Uterus (tissue), 3 donors: ENCODE measurements at regions not wholly inside any gene's neighbourhood (a gene's known extent, or its start where the extent isn't known, plus 50 kb on each side); places are given as distances from the start of the nearest gene placed in this dataset.
"Not testable (repeated sequence)": the region's sequence is repeated elsewhere in the genome, so short reads cannot be mapped to it uniquely, and the experiment has no call there.

Experiments used
- DNase-seq, 2 donors: peaks; one replicate each; pipeline ENCODE4 v3.0.0-alpha.2; 2019 to 2020
- H3K27ac ChIP-seq, 2 donors: fragments of 200-600 bp; sonication (generic); 1 replicate in 1 of 2; 2 replicates in 1 of 2; pipeline ENCODE4 v1.5.1; 2016 to 2018
- H3K27me3 ChIP-seq, 2 donors: fragments of 200-600 bp; sonication (generic); one replicate each; pipeline ENCODE4 v1.5.1; 2018 to 2019; ENCODE audit warnings: control low read depth in 1 of 2
- H3K36me3 ChIP-seq, 2 donors: fragments of 200-600 bp; sonication (generic); one replicate each; pipeline ENCODE4 v1.5.1; 2019; ENCODE audit warnings: control low read depth in 1 of 2
- H3K4me1 ChIP-seq, 2 donors: fragments of 200-600 bp; sonication (generic); one replicate each; pipeline ENCODE4 v1.5.1; 2018 to 2019; ENCODE audit warnings: control low read depth in 1 of 2
- H3K4me3 ChIP-seq, 2 donors: fragments of 200-600 bp; sonication (generic); 1 replicate in 1 of 2; 2 replicates in 1 of 2; pipeline ENCODE4 v1.5.1; 2018 to 2019; ENCODE audit warnings: mild to moderate bottlenecking in 1 of 2
- H3K9me3 ChIP-seq, 2 donors: fragments of 200-600 bp; sonication (generic); one replicate each; pipeline ENCODE4 v1.5.1; 2019; ENCODE audit warnings: control low read depth in 1 of 2
- POLR2A ChIP-seq, 2 donors: fragments of 450-650 bp; IDR thresholded peaks; one replicate each; pipeline ENCODE4 v1.6.1; 2016; ENCODE audit warnings: antibody characterized with exemption in 2 of 2, mild to moderate bottlenecking in 1 of 2, moderate library complexity in 1 of 2
- intact Hi-C: fragments of 100-400 bp; cut with DNase I; formaldehyde crosslinking; loops from one replicate; pipeline ENCODE4 v1.15.1; 2023; ENCODE audit warnings: low total_unique reads
- TF ChIP-seq, protein P1 (sequence below), 4 experiments: fragments of 200-600 bp in 2 of 4; fragments of 450-650 bp in 2 of 4; sonication (generic) in 2 of 4; IDR thresholded peaks; one replicate each; pipeline ENCODE4 v1.5.1; 2016 to 2019; ENCODE audit warnings: antibody characterized with exemption in 4 of 4, mild to moderate bottlenecking in 2 of 4, moderate library complexity in 1 of 4
- donor health status: DM: yes; HTN: yes; CAD: no.

DNA sequence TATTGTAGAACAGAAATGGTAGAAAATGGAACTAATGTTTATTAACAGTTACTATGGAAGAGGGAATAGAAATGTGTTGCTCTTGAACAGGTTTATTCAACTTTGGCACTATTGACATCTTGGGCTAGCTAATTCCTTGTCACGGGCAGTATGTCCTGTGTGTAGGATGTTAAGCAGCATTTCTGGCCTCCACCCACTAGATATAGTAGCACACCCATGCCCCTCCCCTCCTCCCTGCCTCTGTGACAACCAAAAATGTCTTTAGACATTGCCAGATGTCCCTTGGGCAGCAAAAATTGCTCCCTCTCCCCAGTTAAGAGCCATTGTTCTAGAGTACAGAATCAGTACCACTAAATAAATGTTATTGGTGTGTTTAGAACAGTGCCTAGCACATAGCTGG lies 91.4 kb upstream of the TPTE start:
- H3K4me3 ChIP-seq: no peak overlapping the region
- DNase-seq: no peak
- no peak overlapping the region for H3K27ac ChIP-seq
- intact Hi-C loops: no loop called here
- no peaks in the 10 kb centered on the region for H3K4me1 ChIP-seq
- no peaks in the 10 kb centered on the region for H3K27me3 ChIP-seq
- peaks cover 0 to 3% of the 10 kb centered on the region in 2 donors for H3K9me3 ChIP-seq
- H3K36me3 ChIP-seq: no peaks in the 10 kb centered on the region
- TF ChIP-seq POLR2A (IDR thresholded peaks at IDR 0.05): no peak
- TF ChIP-seq, protein P1, sequence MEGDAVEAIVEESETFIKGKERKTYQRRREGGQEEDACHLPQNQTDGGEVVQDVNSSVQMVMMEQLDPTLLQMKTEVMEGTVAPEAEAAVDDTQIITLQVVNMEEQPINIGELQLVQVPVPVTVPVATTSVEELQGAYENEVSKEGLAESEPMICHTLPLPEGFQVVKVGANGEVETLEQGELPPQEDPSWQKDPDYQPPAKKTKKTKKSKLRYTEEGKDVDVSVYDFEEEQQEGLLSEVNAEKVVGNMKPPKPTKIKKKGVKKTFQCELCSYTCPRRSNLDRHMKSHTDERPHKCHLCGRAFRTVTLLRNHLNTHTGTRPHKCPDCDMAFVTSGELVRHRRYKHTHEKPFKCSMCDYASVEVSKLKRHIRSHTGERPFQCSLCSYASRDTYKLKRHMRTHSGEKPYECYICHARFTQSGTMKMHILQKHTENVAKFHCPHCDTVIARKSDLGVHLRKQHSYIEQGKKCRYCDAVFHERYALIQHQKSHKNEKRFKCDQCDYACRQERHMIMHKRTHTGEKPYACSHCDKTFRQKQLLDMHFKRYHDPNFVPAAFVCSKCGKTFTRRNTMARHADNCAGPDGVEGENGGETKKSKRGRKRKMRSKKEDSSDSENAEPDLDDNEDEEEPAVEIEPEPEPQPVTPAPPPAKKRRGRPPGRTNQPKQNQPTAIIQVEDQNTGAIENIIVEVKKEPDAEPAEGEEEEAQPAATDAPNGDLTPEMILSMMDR (IDR thresholded peaks at IDR 0.05): no peak

DNA sequence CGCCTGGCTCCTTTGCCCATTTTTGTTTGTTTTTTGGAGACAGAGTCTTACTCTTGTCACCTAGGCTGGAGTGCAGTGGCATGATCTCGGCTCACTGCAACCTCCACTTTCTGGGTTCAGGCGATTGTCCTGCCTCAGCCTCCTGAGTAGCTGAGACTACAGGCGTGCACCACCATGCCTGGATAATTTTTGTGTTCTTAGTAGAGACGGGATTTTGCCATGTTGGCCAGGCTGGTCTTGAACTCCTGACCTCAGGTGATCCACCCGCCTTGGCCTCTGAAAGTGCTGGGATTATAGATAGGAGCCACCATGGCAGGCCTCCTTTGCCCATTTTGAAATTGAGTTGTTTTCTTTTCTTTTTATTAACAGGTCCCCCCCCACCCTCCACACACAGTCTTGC lies 89.4 kb upstream of the TPTE start:
- H3K4me1 ChIP-seq, H3K4me3 ChIP-seq, H3K9me3 ChIP-seq, DNase-seq, H3K36me3 ChIP-seq, intact Hi-C loops, H3K27me3 ChIP-seq, H3K27ac ChIP-seq: not testable (repeated sequence)

DNA sequence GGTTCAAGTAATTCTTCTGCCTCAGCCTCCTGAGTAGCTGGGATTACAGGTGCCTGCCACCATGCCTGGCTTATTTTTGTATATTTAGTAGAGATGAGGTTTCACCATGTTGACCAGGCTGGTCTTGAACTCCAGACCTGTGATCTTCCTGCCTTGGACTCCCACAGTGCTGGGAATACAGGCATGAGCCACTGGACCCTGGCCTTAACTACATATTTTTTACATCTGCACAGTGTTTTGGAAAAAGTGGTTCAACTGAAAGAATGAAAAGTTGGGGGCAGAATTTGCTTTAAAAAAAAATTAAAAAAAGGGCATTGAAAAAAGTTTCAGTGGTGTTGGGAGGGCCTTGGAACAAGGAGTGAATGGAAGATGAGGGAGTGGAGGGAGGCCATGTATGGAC lies 88.9 kb upstream of the TPTE start:
- H3K4me3 ChIP-seq, H3K27me3 ChIP-seq, H3K4me1 ChIP-seq, H3K27ac ChIP-seq, intact Hi-C loops, DNase-seq, H3K36me3 ChIP-seq, H3K9me3 ChIP-seq: not testable (repeated sequence)

DNA sequence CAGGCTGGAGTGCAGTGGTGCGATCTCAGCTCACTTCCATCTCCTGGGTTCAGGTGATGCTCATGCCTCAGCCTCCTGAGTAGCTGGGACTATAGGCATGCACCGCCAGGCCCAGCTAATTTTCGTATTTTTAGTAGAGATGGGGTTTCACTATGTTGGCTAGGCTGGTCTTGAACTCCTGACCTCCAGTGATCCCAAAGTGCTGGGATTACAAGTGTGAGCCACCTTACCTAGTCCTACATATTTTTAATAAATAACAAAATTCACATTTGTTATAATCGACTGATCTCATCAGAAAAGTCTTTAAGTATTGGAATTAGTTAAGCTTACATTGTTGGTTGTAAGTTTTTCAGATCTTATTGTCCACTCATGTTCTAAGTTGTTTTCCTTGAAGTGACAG lies 83.4 kb upstream of the TPTE start:
- H3K4me3 ChIP-seq, H3K27ac ChIP-seq, H3K4me1 ChIP-seq, DNase-seq, H3K27me3 ChIP-seq, H3K36me3 ChIP-seq, intact Hi-C loops: not testable (repeated sequence)
- H3K9me3 ChIP-seq: peaks cover 0 to 11% of the 10 kb centered on the region in 2 donors

DNA sequence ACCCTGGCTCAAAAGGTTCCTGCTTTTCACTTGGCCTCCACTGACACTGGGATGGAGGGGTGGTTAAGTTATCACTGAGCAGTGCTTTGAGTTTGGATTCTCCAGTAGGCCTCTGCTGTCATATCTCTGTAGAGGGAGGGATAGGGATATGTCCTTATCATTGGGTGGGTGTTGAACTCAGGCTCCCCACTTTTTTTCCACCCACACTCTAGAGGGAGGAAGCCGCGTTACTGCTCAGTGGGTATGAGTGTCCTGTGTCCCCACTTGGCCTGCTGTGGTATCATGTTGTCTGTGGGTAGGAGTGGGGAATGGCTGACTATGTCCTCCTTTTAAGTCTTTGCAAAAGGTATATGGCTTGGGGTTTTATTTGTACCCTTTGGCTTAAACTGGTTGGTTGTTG lies 80.7 kb upstream of the TPTE start:
- intact Hi-C loops, DNase-seq, H3K4me1 ChIP-seq, H3K27me3 ChIP-seq, H3K4me3 ChIP-seq, H3K36me3 ChIP-seq, H3K27ac ChIP-seq: not testable (repeated sequence)
- peaks cover 0 to 11% of the 10 kb centered on the region in 2 donors for H3K9me3 ChIP-seq

DNA sequence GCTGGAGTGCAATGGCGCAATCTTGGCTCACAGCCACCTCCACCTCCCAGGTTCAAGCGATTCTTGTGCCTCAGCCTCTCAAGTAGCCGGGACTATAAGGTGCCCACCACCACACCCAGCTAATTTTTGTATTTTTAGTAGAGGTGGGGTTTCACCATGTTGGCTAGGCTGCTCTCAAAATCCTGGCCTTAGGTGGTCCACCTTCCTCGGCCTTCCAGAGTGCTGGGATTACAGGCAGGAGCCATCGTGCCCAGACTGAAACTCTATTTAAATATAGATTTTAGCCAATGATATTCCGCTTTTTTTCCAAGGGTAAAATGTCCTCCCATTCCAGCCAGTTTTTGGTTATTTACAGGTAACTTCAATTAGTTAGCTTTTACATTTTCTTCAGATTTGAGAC lies 79.4 kb upstream of the TPTE start:
- H3K9me3 ChIP-seq, H3K36me3 ChIP-seq, intact Hi-C loops, DNase-seq, H3K27ac ChIP-seq, H3K27me3 ChIP-seq, H3K4me3 ChIP-seq, H3K4me1 ChIP-seq: not testable (repeated sequence)

DNA sequence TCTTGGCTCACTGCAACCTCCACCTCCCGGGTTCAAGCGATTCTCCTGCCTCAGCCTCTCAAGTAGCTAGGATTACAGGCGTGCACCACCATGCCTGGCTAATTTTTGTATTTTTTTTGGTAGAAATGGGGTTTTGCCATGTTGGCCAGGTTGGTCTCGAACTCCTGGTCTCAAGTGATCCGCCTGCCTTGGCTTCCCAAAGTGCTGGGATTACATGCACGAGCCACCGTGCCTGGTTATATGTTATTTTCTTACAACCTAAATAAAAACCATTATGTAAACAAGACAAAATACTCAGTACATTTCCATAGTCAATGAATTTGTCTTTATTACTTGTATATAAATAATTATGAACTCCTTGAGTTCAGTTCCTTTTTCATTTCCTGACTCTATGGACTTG lies 75.7 kb upstream of the TPTE start:
- H3K4me3 ChIP-seq, H3K27me3 ChIP-seq, H3K4me1 ChIP-seq, H3K9me3 ChIP-seq, H3K36me3 ChIP-seq, H3K27ac ChIP-seq, DNase-seq, intact Hi-C loops: not testable (repeated sequence)

DNA sequence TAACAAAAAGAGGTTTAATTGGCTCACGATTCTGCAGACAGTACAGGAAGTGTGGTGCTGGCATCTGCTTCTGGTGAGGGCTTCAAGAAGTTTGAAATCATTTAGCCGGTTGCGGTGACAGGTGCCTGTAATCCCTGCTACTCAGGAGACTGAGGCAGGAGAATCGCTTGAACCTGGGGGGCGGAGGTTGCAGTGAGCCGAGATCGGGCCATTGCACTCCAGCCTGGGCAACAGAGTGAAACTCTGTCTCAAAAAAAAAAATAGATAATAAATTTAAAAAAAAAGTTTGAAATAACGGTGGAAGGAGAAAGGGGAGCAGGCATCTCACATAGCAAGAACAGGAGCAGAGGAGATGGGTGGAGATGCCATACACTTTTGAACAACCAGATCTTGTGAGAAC lies 71.9 kb upstream of the TPTE start:
- H3K4me3 ChIP-seq, H3K36me3 ChIP-seq, H3K27ac ChIP-seq, DNase-seq, H3K9me3 ChIP-seq, H3K4me1 ChIP-seq, intact Hi-C loops, H3K27me3 ChIP-seq: not testable (repeated sequence)

DNA sequence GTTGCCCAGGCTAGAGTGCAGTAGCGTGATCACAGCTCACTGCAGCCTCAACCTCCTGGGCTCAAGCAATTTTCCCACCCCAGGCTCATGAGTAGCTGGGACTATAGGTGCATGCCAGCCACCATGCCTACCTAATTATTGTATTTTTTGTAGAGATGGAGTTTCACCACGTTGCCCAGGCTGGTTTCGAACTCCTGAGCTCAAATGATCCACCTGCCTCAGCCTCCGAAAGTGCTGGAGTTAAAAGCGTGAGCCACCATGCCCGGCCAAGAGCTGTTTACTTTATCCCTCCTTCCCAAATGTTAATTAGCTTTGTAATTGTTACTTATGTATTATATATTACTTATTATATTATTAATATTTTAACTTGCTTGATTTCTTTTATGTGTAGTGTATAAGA lies 70.1 kb upstream of the TPTE start:
- H3K4me1 ChIP-seq, H3K4me3 ChIP-seq, H3K27me3 ChIP-seq, H3K9me3 ChIP-seq, H3K36me3 ChIP-seq, DNase-seq, H3K27ac ChIP-seq, intact Hi-C loops: not testable (repeated sequence)

DNA sequence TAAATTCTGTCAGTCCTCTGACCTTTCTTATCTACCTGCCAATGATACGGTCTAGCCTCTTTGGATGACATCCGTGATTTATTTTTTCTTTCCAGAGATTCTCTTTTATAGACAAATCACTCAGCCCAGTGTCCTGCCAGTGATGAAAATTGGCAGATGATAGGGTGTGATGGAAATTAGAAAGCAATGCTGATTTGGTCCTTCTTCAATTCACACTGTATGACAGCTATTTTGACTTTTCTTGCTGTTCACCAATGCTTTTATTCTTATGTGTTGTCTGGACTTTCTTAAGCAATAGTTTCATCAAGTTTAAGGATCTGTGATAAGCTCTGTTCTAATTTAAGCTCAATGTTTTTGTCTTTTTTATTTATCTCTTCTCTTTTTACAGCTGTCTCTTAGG lies 63.6 kb upstream of the TPTE start:
- DNase-seq, H3K27ac ChIP-seq, H3K4me3 ChIP-seq, H3K36me3 ChIP-seq, H3K4me1 ChIP-seq, H3K27me3 ChIP-seq, intact Hi-C loops, H3K9me3 ChIP-seq: not testable (repeated sequence)

DNA sequence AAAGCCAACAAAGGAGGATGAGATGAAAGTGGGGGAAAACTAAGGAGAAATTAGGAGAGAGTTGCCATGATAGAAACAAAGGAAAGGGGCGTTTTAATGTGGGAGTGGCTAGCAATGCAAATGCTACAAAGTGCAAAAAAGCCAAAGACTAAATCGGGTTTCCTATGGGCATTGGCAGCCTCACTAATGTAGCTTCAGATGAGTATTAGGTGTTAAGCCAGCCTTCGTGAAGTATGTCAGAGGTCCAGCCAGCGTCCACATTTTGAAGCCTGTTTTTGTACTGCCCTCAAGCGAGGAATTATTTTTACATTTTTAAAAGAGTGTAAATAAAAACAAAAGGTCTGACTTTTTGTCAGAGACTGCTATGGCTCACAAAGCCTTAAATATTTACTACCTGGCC lies 60.4 kb upstream of the TPTE start:
- H3K27me3 ChIP-seq, H3K9me3 ChIP-seq, DNase-seq, H3K27ac ChIP-seq, intact Hi-C loops, H3K4me3 ChIP-seq, H3K4me1 ChIP-seq, H3K36me3 ChIP-seq: not testable (repeated sequence)

DNA sequence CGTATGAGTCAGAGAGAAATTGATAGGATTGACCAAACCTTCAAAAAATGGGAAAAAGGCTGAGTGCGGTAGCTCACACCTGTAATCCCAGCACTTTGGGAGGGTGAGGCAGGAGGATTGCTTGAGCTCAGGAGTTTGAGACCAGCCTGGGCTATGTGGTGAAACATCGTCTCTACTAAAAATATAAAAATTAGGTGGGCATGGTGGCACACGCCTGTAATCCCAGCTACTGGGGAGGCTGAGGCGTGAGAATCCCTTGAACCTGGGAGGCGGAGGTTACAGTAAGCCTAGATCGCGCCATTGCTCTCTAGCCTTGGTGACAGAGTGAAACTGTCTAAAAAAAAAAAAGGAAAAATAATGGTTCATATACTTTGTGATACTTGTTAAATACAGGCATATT lies 59.9 kb upstream of the TPTE start:
- H3K9me3 ChIP-seq, H3K36me3 ChIP-seq, H3K4me3 ChIP-seq, H3K4me1 ChIP-seq, H3K27me3 ChIP-seq, DNase-seq, intact Hi-C loops, H3K27ac ChIP-seq: not testable (repeated sequence)
